GM19372 (cell line): ENCODE measurements at regions not wholly inside any gene's neighbourhood (a gene's known extent, or its start where the extent isn't known, plus 50 kb on each side); places are given as distances from the start of the nearest gene placed in this dataset.

Experiments
- ATAC-seq: cut with Tn5 transposase; IDR thresholded peaks from one replicate; pipeline ENCODE4 v1.9.1; 2021; ENCODE audit warnings: mild to moderate bottlenecking, low read depth, moderate library complexity; ENCODE audit not compliant: unreplicated experiment

GRCh38 chr11:127485541-127485940, 485.0 kb upstream of the KIRREL3 start:
- no peak for ATAC-seq

GRCh38 chr11:127481391-127481790, 480.8 kb upstream of the KIRREL3 start:
- ATAC-seq: no peak

- ATAC-seq: no peak
These were observed 478.3 kb upstream of the KIRREL3 start for GRCh38 chr11:127478826-127479225.

GRCh38 chr11:127474766-127475165, 474.2 kb upstream of the KIRREL3 start:
- no peak for ATAC-seq

GRCh38 chr11:127472505-127472904, 471.9 kb upstream of the KIRREL3 start:
- ATAC-seq: no peak

- no peak for ATAC-seq
These were observed 471.1 kb upstream of the KIRREL3 start for GRCh38 chr11:127471662-127472061.

GRCh38 chr11:127470306-127470884, 469.8 kb upstream of the KIRREL3 start:
- no peak for ATAC-seq

- ATAC-seq: no peak
These were observed 463.8 kb upstream of the KIRREL3 start for GRCh38 chr11:127464325-127464724.

- no peak for ATAC-seq
These were observed 461.4 kb upstream of the KIRREL3 start for GRCh38 chr11:127462065-127462344.

- ATAC-seq: no peak
These were observed 460.9 kb upstream of the KIRREL3 start for GRCh38 chr11:127461241-127462064.

- ATAC-seq: no peak
These were observed 458.0 kb upstream of the KIRREL3 start for GRCh38 chr11:127458561-127458960.

GRCh38 chr11:127454856-127455255, 454.3 kb upstream of the KIRREL3 start:
- no peak for ATAC-seq

- no peak for ATAC-seq
These were observed 452.0 kb upstream of the KIRREL3 start for GRCh38 chr11:127452533-127452932.

- ATAC-seq: no peak
These were observed 451.3 kb upstream of the KIRREL3 start for GRCh38 chr11:127451861-127452260.

- ATAC-seq: no peak
These were observed 447.5 kb upstream of the KIRREL3 start for GRCh38 chr11:127448101-127448500.

- ATAC-seq: no peak
These were observed 444.9 kb upstream of the KIRREL3 start for GRCh38 chr11:127445476-127445875.

- no peak for ATAC-seq
These were observed 442.7 kb upstream of the KIRREL3 start for GRCh38 chr11:127443297-127443696.

- ATAC-seq: no peak
These were observed 440.0 kb upstream of the KIRREL3 start for GRCh38 chr11:127440616-127441015.

- no peak for ATAC-seq
These were observed 424.7 kb upstream of the KIRREL3 start for GRCh38 chr11:127425281-127425680.

- no peak for ATAC-seq
These were observed 424.1 kb upstream of the KIRREL3 start for GRCh38 chr11:127424661-127425060.

GRCh38 chr11:127420139-127420538, 419.6 kb upstream of the KIRREL3 start:
- no peak for ATAC-seq

GRCh38 chr11:127412722-127413380, 412.3 kb upstream of the KIRREL3 start:
- ATAC-seq: no peak
